GM12874 (cell line): ENCODE measurements at regions not wholly inside any gene's neighbourhood (a gene's known extent, or its start where the extent isn't known, plus 50 kb on each side); places are given as distances from the start of the nearest gene placed in this dataset.

Experiments
- TF ChIP-seq, protein P1 (sequence below): IDR thresholded peaks from 2 replicates; pipeline ENCODE4 v1.5.1; 2011; ENCODE audit warnings: low read depth, mild to moderate bottlenecking, control low read depth, low read length, moderate library complexity; ENCODE audit not compliant: insufficient read depth

DNA sequence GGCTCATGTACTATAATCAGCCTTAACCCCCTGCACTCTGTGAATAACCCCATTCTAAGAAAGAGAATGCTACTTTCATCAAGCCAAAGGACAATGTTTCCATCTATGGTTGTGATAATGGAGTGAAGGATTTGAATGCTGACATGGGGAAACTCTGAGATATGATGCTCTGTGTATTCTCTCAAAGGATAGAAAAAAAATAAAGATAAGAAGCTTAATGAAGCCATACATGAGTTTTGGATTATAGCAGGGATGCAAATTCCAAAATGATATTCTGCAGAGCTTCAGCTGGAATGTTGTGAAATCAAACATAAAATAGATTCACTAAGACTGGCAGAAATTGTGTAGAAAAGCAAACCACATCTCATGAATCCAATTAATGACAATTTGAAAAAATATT is 1074.1 kb downstream of the XPNPEP1 start:
- TF ChIP-seq, protein P1, sequence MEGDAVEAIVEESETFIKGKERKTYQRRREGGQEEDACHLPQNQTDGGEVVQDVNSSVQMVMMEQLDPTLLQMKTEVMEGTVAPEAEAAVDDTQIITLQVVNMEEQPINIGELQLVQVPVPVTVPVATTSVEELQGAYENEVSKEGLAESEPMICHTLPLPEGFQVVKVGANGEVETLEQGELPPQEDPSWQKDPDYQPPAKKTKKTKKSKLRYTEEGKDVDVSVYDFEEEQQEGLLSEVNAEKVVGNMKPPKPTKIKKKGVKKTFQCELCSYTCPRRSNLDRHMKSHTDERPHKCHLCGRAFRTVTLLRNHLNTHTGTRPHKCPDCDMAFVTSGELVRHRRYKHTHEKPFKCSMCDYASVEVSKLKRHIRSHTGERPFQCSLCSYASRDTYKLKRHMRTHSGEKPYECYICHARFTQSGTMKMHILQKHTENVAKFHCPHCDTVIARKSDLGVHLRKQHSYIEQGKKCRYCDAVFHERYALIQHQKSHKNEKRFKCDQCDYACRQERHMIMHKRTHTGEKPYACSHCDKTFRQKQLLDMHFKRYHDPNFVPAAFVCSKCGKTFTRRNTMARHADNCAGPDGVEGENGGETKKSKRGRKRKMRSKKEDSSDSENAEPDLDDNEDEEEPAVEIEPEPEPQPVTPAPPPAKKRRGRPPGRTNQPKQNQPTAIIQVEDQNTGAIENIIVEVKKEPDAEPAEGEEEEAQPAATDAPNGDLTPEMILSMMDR = no peak

GRCh38 chr10:108848046-108848445 is 1075.3 kb downstream of the XPNPEP1 start:
- TF ChIP-seq, protein P1 = no peak

DNA sequence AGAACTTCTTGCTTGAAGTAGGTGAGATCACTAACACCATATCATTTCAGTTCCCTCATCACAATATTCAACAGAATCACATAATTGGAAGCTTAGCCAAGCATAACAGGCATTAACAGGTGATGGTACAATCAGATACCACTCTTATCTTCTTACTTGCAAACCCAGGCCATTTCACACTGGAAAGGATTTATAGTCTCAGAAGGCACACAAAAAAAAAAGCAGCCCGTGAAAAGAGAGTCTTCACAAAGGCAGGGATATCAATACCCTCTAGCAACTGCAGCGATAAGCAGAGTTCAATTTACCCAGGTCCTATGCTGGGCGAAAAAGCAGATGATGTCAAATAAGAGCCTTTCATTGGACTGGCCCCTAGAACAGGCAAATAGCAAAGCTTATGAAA is 1082.4 kb downstream of the XPNPEP1 start:
- TF ChIP-seq, protein P1 = no peak

DNA sequence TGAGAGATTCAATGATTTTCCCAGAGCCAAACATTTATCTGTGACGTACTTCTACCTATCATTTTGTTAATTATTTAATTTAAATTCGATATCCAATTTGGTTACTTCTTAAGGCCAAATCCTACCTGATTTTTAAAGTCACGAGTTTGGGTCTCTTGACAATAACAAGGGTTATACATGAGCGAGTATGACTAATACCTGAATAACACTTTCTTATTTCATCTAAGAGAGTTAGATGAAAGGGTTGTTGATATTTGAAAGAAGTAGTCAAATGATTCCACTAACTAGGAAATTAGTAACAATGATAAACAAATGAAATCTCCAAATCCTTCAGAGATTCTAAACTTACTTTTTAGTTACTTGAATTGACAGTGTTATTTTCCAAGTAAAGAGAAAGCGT is 1086.9 kb downstream of the XPNPEP1 start:
- TF ChIP-seq, protein P1 = no peak

DNA sequence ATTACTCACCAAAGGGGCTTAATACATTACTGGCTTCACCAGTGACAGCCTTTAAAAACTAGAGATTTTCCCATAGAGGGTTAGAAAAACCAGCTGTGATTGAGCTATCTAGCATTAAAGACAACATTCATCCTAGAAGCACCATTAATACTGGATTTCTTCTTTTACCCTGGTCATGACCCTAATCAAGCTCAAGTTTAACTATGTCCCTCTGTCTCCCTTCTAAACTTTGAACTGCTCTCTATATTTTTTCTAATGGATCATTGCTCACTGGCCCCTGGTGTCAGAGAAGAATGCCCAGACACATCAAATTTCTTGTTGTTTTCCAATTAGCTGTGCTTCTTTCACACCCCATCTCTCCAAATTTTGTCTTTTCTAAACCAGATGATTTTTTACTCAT is 1101.3 kb downstream of the XPNPEP1 start:
- TF ChIP-seq, protein P1 = no peak

DNA sequence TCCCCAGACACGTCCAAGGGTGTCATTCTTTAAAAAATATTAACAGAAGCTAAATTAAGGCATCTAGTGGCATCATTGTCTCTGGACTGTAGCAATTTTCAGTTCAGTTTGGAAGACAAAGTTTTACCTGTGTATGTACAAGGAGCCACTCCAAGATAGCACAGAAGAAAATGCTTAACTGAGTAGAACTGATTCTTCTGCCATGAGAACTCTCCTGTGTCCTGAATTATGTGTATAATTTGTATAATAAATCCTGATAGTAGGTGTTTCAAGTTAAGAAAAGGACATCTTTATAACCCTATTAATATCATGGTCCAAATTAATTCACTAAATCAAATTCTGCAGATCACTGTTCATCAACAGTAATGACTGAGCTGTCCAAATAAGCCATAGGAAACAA is 1104.0 kb downstream of the XPNPEP1 start:
- TF ChIP-seq, protein P1 = no peak

DNA sequence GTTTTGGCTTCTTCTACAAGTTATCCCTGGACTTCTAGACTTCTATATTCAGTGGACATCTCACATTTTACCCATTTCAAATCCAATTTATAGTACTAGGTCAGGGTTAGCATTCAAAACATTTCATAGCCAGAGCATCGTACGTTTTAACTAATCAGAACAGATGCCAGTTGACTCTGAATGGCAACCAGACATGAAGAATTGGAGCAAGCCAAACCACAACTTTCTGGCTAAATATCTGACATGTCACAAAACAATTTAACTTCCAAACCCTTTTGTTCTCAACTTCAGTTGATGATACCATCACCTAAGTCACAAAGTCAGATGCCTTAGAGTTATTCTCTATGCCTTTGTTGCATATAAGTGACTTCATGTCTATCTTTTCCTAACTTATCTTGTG is 1105.7 kb downstream of the XPNPEP1 start:
- TF ChIP-seq, protein P1 = no peak

DNA sequence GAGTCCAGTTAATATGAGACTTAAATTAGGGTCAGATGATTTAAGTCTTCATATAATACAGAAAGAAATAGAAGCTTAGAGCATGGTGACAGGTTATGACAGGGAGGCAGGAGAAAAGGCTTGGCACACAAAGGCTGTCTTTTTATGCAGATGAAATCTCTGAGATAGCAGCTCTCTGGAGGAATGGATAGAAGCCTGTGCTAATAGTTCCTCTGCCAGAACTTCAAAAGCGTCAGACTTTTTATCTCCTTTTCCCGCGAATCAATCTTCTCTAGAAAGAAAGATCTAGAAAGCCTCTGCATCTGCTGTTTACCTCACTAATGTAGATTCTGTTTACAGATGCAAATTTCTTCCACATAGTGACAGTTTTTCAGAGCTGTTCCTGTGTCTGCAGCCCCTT is 1106.2 kb downstream of the XPNPEP1 start:
- TF ChIP-seq, protein P1 = no peak
